HG03103 (cell line): ENCODE measurements at regions not wholly inside any gene's neighbourhood (a gene's known extent, or its start where the extent isn't known, plus 50 kb on each side); places are given as distances from the start of the nearest gene placed in this dataset.

ENCODE experiments used
- ATAC-seq: cut with Tn5 transposase; IDR thresholded peaks from one replicate; pipeline ENCODE4 v1.9.1; 2021; ENCODE audit warnings: low read depth; ENCODE audit not compliant: unreplicated experiment

GRCh38 chr11:19566583-19567379 lies 145.9 kb upstream of the NAV2 start:
- ATAC-seq: no peak

DNA sequence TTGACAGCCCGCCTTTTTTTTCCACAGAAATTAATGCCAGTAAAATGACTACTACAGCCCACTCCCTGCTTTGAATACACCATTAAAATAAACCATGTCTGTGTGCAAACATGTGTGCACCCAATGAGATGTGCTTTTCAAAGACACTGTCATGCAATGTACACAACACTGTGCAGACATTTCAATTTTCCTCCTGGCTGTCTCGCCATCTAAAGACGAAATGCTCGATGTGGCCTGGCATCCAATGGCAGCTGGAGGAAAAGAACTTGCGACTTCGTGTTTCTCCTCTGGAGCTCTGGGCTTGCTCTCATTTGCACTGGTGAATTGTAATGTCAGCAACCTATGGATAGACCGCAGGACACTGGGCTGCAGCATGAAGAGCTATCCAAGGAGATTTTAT lies 147.0 kb upstream of the NAV2 start:
- ATAC-seq: no peak

GRCh38 chr11:19562156-19562555 lies 150.5 kb upstream of the NAV2 start:
- ATAC-seq: no peak

- ATAC-seq: no peak
These were observed 151.6 kb upstream of the NAV2 start for GRCh38 chr11:19561011-19561410.

- no peak for ATAC-seq
These were observed 152.5 kb upstream of the NAV2 start for GRCh38 chr11:19560156-19560555.

- ATAC-seq: no peak
These were observed 152.9 kb upstream of the NAV2 start for GRCh38 chr11:19559746-19560145.

GRCh38 chr11:19558189-19558986 lies 154.2 kb upstream of the NAV2 start:
- ATAC-seq: no peak

- no peak for ATAC-seq
These were observed 154.9 kb upstream of the NAV2 start for GRCh38 chr11:19557720-19558140.

DNA sequence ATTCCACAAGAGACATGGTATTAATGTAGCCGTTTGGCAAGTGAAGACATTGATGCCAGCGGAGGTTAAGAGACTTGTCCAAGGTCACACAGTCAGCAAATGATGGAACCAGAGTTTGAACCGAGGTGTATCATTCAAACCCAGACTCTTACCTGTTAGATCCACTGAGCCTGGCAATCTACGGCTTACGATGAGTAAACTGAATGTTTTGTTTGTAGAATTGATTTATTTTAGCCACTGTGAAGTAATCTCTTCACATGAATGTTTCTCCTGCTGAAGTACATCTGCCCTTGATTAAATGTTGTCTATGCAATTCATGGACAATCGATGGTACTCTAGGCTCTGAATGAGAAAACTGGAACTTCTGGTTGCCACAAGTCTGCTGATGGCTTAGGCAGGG lies 155.5 kb upstream of the NAV2 start:
- ATAC-seq: no peak

- no peak for ATAC-seq
These were observed 157.4 kb upstream of the NAV2 start for GRCh38 chr11:19555266-19555665.

- ATAC-seq: peak; percentile 50
These were observed 158.8 kb upstream of the NAV2 start for GRCh38 chr11:19553683-19554333.

DNA sequence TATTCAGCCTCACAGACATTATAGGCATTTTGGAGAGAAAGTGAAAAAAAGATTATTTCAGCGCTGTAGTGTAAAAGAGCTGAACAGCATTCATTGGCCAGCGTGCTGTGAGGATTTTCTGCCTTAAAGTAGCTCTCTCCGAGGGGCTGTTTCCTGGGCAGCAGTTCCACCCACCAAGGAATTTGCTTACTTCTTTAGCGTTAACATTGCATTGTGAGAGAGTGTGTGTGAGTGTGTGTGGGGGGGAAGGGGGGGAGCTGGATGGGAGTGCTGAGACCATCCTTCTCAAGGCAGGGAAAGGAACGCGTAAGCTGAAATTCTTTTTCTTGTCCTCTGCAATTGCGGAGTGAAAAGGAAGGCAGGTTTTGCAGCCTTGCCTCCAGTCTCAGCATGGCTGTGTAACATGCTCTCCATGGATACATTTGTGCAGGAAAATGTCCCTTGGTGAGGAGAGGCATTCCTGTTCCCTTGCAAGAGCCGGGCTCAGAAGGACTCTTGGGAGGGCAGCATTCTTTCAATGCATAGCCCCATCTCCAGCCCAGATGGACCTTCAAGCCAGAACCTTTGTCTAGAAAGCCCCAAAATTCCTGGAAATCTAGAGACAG lies 159.9 kb upstream of the NAV2 start:
- ATAC-seq: no peak

DNA sequence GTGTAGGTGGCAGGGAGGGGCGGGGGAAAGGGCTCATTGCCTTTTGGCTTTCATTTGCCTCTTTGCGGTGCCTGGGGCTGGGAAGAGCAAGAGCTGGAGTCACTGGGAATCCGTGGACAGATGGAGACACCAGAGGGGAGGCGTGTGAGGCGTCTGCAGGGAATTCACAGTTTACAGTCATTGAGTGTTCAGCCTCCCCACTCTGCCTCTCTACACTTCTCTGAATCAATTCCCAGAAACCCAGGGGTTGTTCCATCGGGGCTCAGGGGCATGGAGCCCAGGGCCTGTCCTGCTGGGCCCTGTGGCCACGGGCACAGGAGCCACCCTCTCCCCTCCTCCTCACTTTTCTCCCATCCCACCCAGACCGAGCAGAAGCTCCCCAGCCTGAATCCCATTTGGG lies 160.5 kb upstream of the NAV2 start:
- no peak for ATAC-seq

GRCh38 chr11:19551457-19551856 lies 161.2 kb upstream of the NAV2 start:
- ATAC-seq: no peak

- ATAC-seq: no peak
These were observed 165.6 kb upstream of the NAV2 start for GRCh38 chr11:19547044-19547443.

DNA sequence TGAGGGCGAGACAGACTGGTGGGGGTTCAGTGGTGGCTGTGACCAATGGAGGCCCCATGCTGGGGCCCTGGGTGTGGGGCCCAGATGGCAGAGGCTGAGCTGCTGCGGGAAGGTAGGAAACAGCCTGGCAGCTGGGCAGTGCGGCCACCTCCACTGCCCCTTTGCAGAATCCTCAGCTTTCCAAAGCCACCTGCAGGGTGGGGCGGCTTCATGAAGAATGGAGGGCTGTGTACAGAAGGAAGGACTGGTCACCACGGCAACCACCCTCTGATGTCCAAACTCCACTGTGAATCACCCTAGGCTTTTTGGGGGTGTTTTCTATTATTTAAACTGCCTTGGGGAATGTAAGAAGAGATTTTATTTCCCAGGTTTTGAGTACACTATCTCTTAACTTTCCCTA lies 166.3 kb upstream of the NAV2 start:
- ATAC-seq: no peak

DNA sequence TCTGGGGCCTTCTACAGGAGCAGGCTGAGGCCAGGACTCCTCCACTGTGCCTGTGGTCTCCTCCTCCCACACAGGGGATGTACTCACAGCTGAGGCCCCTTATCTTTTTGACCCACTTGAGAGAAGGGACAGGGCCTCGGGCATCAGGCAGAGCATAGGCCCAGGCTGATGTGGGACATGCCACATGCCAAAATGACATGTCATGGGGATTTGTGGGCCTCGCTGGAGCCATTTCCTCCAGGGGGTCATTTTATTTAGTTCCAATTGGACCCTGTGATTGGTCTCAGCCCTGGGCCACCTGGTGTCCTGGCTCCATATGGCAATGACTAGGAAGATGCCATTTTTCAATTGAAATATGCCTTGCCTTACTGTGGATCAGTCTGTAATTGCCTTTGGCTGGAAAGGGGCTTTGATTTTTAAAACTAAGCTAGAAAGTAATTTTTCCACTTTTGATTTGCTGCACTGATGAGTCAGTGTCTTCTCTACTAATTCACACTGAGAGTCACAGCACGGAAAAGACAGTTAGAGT lies 171.1 kb upstream of the NAV2 start:
- no peak for ATAC-seq

DNA sequence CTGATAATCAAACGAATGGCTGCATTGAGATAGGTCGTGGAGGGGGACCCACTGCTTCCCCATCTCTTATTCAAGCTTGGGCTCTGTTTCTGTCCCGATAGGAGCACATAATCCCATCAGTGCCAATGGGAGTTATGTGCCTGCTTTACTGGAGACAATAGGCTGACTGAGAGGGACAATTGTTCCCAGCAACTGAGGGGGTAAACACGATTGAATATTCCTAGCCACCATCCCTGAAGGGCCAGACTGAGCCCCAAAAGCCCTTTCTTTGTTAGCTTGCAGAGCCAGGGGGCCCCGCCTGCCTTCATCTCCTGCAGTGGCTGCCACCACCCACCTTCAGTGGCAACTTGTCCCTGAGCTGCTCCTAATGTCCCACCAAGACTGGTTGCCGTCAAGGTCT lies 172.8 kb upstream of the NAV2 start:
- no peak for ATAC-seq

- no peak for ATAC-seq
These were observed 174.7 kb upstream of the NAV2 start for GRCh38 chr11:19537803-19538453.

- ATAC-seq: no peak
These were observed 176.5 kb upstream of the NAV2 start for GRCh38 chr11:19536131-19536530.
